GM12878 (cell line): ENCODE measurements at regions not wholly inside any gene's neighbourhood (a gene's known extent, or its start where the extent isn't known, plus 50 kb on each side); places are given as distances from the start of the nearest gene placed in this dataset.

ENCODE experiments used
- ATAC-seq: fragments of 200-7000 bp; cut with Tn5 transposase; 3 replicates; pipeline ENCODE4 v1.9.1; 2020; ENCODE audit warnings: mild to moderate bottlenecking, moderate library complexity
- BruUV-seq: library from RNA; stranded (reverse); fragments of 400-500 nt; replicated peaks from 2 replicates; lab custom pipeline; 2021; lab: Mats Ljungman, UMichigan
- CTCF ChIA-PET: fragments of 300-600 bp; sonication (Branson Sonifier 250); formaldehyde crosslinking; extraction: SDS; loops from one replicate; lab custom pipeline; 2021; ENCODE audit warnings: inconsistent platforms; lab: Yijun Ruan, JAX
- POLR2A ChIA-PET: fragments of 350-600 bp; formaldehyde crosslinking; extraction: SDS; loops from one replicate; lab custom pipeline; 2021; ENCODE audit warnings: inconsistent platforms; lab: Charles Lee
- RAD21 ChIA-PET: fragments of 300-600 bp; sonication (Branson Sonifier 250); formaldehyde crosslinking; loops from one replicate; lab custom pipeline; 2023; ENCODE audit warnings: antibody characterized with exemption; ENCODE audit not compliant: unreplicated experiment; lab: Charles Lee
- SMC1A ChIA-PET: fragments of 300-600 bp; sonication (Branson Sonifier 250); formaldehyde crosslinking; loops from one replicate; lab custom pipeline; 2023; ENCODE audit not compliant: unreplicated experiment, uncharacterized antibody; lab: Charles Lee
- DNase-seq: peaks from one replicate; pipeline ENCODE4 v3.0.0-alpha.2; 2011; ENCODE audit warnings: low read depth, low spot score
- FAIRE-seq: peaks from 3 replicates; lab custom pipeline; 2011; peaks lifted over from hg19 to GRCh38; lab: Jason Lieb, UNC
- H2AFZ ChIP-seq: 2 replicates; pipeline ENCODE4 v1.6.0; 2011; ENCODE audit warnings: low read depth, low read length, control low read depth; ENCODE audit not compliant: control insufficient read depth
- H3K27ac ChIP-seq: 2 replicates; pipeline ENCODE4 v1.5.1; 2011; ENCODE audit warnings: control low read depth; ENCODE audit not compliant: control insufficient read depth, insufficient read depth
- H3K27me3 ChIP-seq, 2 experiments: replicated peaks in 1 of 2; 2 replicates each; pipeline versions ENCODE4 v1.6.0 to v1.6.1; 2011; ENCODE audit warnings: low read length in 1 of 2; ENCODE audit not compliant: control insufficient read depth in 2 of 2, insufficient read depth in 2 of 2
- H3K36me3 ChIP-seq, 2 experiments: 2 replicates each; pipeline ENCODE4 v1.5.1; 2011; ENCODE audit warnings: low read length in 1 of 2; ENCODE audit not compliant: control insufficient read depth in 2 of 2, insufficient read depth in 2 of 2
- H3K4me1 ChIP-seq: 2 replicates; pipeline ENCODE4 v1.6.1; 2011; ENCODE audit warnings: mild to moderate bottlenecking, low read length, moderate library complexity, mixed read lengths; ENCODE audit not compliant: control insufficient read depth, insufficient read depth
- H3K4me2 ChIP-seq: 2 replicates; pipeline ENCODE4 v1.6.0; 2011; ENCODE audit warnings: control low read depth; ENCODE audit not compliant: control insufficient read depth, insufficient read depth
- H3K4me3 ChIP-seq: fragments of 200-600 bp; sonication (generic); 2 replicates; pipeline ENCODE4 v1.5.1; 2016
- H3K79me2 ChIP-seq: 2 replicates; pipeline ENCODE4 v1.6.0; 2011; ENCODE audit warnings: low read length; ENCODE audit not compliant: control insufficient read depth, insufficient read depth
- H3K9ac ChIP-seq: 2 replicates; pipeline ENCODE4 v1.8.0; 2011; ENCODE audit warnings: low read length, control low read depth, mixed read lengths; ENCODE audit not compliant: control insufficient read depth, insufficient read depth
- H3K9me3 ChIP-seq: replicated peaks from 3 replicates; pipeline ENCODE4 v1.5.1; 2011; ENCODE audit warnings: mild to moderate bottlenecking, low read length; ENCODE audit not compliant: control insufficient read depth, insufficient read depth
- H4K20me1 ChIP-seq: 2 replicates; pipeline ENCODE4 v1.6.0; 2011; ENCODE audit not compliant: control insufficient read depth, insufficient read depth
- ASH2L ChIP-seq: fragments of 300-600, 200-600 bp; sonication (generic); IDR thresholded peaks from 2 replicates; pipeline ENCODE4 v1.6.1; 2017; ENCODE audit warnings: low read depth, mild to moderate bottlenecking, borderline replicate concordance
- BRCA1 ChIP-seq: IDR thresholded peaks from 2 replicates; pipeline ENCODE4 v1.6.1; 2011; ENCODE audit warnings: low read depth, low read length, improper control_type of control experiment
- DPF2 ChIP-seq: fragments of 450-650 bp; IDR thresholded peaks from 2 replicates; pipeline ENCODE4 v1.6.1; 2017; ENCODE audit warnings: mild to moderate bottlenecking
- EP300 ChIP-seq, 2 experiments: fragments of 150-350 bp in 1 of 2; IDR thresholded peaks; 2 replicates each; pipeline ENCODE4 v1.6.1; 2011 to 2012; ENCODE audit warnings: low read depth in 2 of 2, low read length in 2 of 2, borderline replicate concordance in 1 of 2, improper control_type of control experiment in 1 of 2, inconsistent platforms in 1 of 2; ENCODE audit not compliant: control insufficient read depth in 1 of 2
- ETV6 ChIP-seq, 2 experiments: fragments of 450-650 bp in 1 of 2; IDR thresholded peaks in 1 of 2; conservative IDR thresholded peaks in 1 of 2; 2 replicates each; pipeline ENCODE4 v1.6.1; 2014; ENCODE audit warnings: antibody characterized with exemption in 1 of 2, borderline replicate concordance in 1 of 2, low read depth in 1 of 2, mild to moderate bottlenecking in 1 of 2, moderate library complexity in 1 of 2
- MYC ChIP-seq: IDR thresholded peaks from 2 replicates; pipeline ENCODE4 v1.6.1; 2011; ENCODE audit warnings: mild to moderate bottlenecking, low read length, moderate library complexity, inconsistent platforms; ENCODE audit not compliant: insufficient read depth, insufficient replicate concordance, insufficient read length, severe bottlenecking
- POLR2A ChIP-seq: IDR thresholded peaks from 2 replicates; pipeline ENCODE4 v1.6.1; 2011; ENCODE audit warnings: low read depth, mild to moderate bottlenecking, low read length
- RB1 ChIP-seq: fragments of 450-650 bp; formaldehyde crosslinking; IDR thresholded peaks from 2 replicates; pipeline ENCODE4 v1.6.1; 2017; ENCODE audit warnings: mild to moderate bottlenecking, borderline replicate concordance
- SREBF1 ChIP-seq: IDR thresholded peaks from 2 replicates; pipeline ENCODE4 v1.6.1; 2012; ENCODE audit warnings: mild to moderate bottlenecking, low read length
- STAT3 ChIP-seq: IDR thresholded peaks from 2 replicates; pipeline ENCODE4 v1.6.1; 2011; ENCODE audit warnings: low read depth, low read length, improper control_type of control experiment
- WGBS: methylation state at CpG from one replicate; pipeline ENCODE4 v1.1.6; 2016; ENCODE audit warnings: low lambda C conversion rate; ENCODE audit not compliant: insufficient replicate concordance, insufficient coverage; ENCODE audit errors: missing lambda C conversion rate; 5-methylcytosine and 5-hydroxymethylcytosine counted together
- in situ Hi-C: fragments of 300-500 bp; cut with MboI; formaldehyde crosslinking; loops from 9 replicates; pipeline ENCODE4 v1.14.3; 2018; ENCODE audit warnings: mixed read lengths
- intact Hi-C: fragments of 100-400 bp; cut with micrococcal nuclease; formaldehyde crosslinking; loops from one replicate; pipeline ENCODE4 v1.14.2; 2022; ENCODE audit not compliant: unreplicated experiment
- TF ChIP-seq, protein P1 (sequence below): fragments of 450-650 bp; IDR thresholded peaks from 2 replicates; pipeline ENCODE4 v1.6.1; 2014; ENCODE audit warnings: mild to moderate bottlenecking
- TF ChIP-seq, protein P2 (sequence below): IDR thresholded peaks from 2 replicates; pipeline ENCODE4 v1.6.1; 2011; ENCODE audit warnings: mild to moderate bottlenecking, low read depth, low read length, moderate library complexity; ENCODE audit not compliant: insufficient replicate concordance
- TF ChIP-seq, protein P3 (sequence below): fragments of 450-650 bp; conservative IDR thresholded peaks from 2 replicates; pipeline ENCODE4 v1.6.1; 2017; ENCODE audit warnings: mild to moderate bottlenecking, moderate library complexity
- TF ChIP-seq, protein P4 (sequence below): fragments of 450-650 bp; IDR thresholded peaks from 2 replicates; pipeline ENCODE4 v1.6.1; 2017; ENCODE audit warnings: mild to moderate bottlenecking, moderate library complexity

DNA sequence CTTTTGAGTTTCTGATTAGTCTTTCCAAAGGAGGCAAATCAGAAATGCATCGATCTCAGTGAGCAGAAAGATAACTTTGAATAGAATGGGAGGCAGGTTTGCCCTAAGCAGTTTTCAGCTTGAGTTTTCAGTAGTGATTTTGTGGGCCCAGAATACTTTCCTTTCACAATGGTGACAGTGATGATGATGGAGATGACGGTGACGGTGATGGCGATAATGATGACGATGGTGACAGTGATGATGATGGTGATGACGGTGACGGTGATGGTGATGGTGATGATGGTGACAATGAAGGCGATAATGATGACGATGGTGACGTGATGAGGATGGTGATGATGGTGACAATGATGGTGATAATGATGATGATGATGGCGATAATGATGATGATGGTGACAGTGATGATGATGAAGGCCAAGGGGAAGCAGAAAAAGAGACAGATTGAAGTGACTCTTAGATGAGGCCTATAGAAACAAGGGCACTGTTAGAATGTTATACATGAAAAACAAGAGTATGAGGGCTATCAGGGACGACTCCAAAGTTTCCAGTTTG is 153.4 kb upstream of the B3GAT1 start:
- intact Hi-C loops: no loop called here
- DNase-seq (no peak), FAIRE-seq (no peak)
- H3K4me2 ChIP-seq: no peak overlapping the region
- SMC1A ChIA-PET: interaction anchor here (0.6 kb wide), 1 partner anchor 8 kb away, joined by 3 read pairs; no protein-coding TSS in a partner anchor
- H3K4me1 ChIP-seq: no peaks in the 10 kb centered on the region
- RAD21 ChIA-PET: no interaction called here
- WGBS: 58% methylated on average over 12 of the region's 12 CpGs
- H3K79me2 ChIP-seq: no peaks in the 10 kb centered on the region
- POLR2A ChIA-PET: no interaction called here
- peaks cover 0 to 2% of the 10 kb centered on the region in 2 experiments; a peak in 2 of 4 replicates for H3K27me3 ChIP-seq
- no peak overlapping the region for H3K4me3 ChIP-seq
- no peak overlapping the region for H3K27ac ChIP-seq
- no peak overlapping the region for H2AFZ ChIP-seq
- TF ChIP-seq BRCA1 (no peak), EP300 (IDR thresholded peaks at IDR 0.05; ENCODE audit: borderline replicate concordance in 1 of 2, control insufficient read depth in 1 of 2, low read depth in 2 of 2, low read length in 2 of 2) (no peak), ASH2L (no peak), ETV6 (conservative IDR thresholded peaks at IDR 0.05 in 1 of 2, IDR thresholded peaks at IDR 0.05 in 1 of 2; ENCODE audit: borderline replicate concordance in 1 of 2, low read depth in 1 of 2) (no peak), SREBF1 (no peak), RB1 (no peak), DPF2 (no peak), MYC (no peak), POLR2A (no peak), STAT3 (no peak)
- TF ChIP-seq, protein P1, sequence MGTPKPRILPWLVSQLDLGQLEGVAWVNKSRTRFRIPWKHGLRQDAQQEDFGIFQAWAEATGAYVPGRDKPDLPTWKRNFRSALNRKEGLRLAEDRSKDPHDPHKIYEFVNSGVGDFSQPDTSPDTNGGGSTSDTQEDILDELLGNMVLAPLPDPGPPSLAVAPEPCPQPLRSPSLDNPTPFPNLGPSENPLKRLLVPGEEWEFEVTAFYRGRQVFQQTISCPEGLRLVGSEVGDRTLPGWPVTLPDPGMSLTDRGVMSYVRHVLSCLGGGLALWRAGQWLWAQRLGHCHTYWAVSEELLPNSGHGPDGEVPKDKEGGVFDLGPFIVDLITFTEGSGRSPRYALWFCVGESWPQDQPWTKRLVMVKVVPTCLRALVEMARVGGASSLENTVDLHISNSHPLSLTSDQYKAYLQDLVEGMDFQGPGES: no peak
- TF ChIP-seq, protein P2, sequence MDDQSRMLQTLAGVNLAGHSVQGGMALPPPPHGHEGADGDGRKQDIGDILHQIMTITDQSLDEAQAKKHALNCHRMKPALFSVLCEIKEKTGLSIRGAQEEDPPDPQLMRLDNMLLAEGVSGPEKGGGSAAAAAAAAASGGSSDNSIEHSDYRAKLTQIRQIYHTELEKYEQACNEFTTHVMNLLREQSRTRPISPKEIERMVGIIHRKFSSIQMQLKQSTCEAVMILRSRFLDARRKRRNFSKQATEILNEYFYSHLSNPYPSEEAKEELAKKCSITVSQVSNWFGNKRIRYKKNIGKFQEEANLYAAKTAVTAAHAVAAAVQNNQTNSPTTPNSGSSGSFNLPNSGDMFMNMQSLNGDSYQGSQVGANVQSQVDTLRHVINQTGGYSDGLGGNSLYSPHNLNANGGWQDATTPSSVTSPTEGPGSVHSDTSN: no peak
- TF ChIP-seq, protein P3, sequence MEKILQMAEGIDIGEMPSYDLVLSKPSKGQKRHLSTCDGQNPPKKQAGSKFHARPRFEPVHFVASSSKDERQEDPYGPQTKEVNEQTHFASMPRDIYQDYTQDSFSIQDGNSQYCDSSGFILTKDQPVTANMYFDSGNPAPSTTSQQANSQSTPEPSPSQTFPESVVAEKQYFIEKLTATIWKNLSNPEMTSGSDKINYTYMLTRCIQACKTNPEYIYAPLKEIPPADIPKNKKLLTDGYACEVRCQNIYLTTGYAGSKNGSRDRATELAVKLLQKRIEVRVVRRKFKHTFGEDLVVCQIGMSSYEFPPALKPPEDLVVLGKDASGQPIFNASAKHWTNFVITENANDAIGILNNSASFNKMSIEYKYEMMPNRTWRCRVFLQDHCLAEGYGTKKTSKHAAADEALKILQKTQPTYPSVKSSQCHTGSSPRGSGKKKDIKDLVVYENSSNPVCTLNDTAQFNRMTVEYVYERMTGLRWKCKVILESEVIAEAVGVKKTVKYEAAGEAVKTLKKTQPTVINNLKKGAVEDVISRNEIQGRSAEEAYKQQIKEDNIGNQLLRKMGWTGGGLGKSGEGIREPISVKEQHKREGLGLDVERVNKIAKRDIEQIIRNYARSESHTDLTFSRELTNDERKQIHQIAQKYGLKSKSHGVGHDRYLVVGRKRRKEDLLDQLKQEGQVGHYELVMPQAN: no peak
- TF ChIP-seq, protein P4, sequence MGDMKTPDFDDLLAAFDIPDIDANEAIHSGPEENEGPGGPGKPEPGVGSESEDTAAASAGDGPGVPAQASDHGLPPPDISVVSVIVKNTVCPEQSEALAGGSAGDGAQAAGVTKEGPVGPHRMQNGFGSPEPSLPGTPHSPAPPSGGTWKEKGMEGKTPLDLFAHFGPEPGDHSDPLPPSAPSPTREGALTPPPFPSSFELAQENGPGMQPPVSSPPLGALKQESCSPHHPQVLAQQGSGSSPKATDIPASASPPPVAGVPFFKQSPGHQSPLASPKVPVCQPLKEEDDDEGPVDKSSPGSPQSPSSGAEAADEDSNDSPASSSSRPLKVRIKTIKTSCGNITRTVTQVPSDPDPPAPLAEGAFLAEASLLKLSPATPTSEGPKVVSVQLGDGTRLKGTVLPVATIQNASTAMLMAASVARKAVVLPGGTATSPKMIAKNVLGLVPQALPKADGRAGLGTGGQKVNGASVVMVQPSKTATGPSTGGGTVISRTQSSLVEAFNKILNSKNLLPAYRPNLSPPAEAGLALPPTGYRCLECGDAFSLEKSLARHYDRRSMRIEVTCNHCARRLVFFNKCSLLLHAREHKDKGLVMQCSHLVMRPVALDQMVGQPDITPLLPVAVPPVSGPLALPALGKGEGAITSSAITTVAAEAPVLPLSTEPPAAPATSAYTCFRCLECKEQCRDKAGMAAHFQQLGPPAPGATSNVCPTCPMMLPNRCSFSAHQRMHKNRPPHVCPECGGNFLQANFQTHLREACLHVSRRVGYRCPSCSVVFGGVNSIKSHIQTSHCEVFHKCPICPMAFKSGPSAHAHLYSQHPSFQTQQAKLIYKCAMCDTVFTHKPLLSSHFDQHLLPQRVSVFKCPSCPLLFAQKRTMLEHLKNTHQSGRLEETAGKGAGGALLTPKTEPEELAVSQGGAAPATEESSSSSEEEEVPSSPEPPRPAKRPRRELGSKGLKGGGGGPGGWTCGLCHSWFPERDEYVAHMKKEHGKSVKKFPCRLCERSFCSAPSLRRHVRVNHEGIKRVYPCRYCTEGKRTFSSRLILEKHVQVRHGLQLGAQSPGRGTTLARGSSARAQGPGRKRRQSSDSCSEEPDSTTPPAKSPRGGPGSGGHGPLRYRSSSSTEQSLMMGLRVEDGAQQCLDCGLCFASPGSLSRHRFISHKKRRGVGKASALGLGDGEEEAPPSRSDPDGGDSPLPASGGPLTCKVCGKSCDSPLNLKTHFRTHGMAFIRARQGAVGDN: no peak
- TF ChIP-seq, all 136 proteins: peak for 0
- H3K9ac ChIP-seq: no peak overlapping the region
- H4K20me1 ChIP-seq: no peaks in the 10 kb centered on the region
- in situ Hi-C loops: no loop called here
- no peak for ATAC-seq
- H3K9me3 ChIP-seq: no peaks in the 10 kb centered on the region
- H3K36me3 ChIP-seq: no peaks in the 10 kb centered on the region
- no TSS peak for BruUV-seq
- CTCF ChIA-PET: no interaction called here
